Mucosa of descending colon (tissue), 3 donors: ENCODE measurements at regions not wholly inside any gene's neighbourhood (a gene's known extent, or its start where the extent isn't known, plus 50 kb on each side); places are given as distances from the start of the nearest gene placed in this dataset.

Source experiments
- ATAC-seq: fragments of 200-7000 bp; cut with Tn5 transposase; one replicate; pipeline ENCODE4 v1.9.1; 2020; ENCODE audit warnings: mild to moderate bottlenecking, moderate library complexity
- DNase-seq, 3 donors: peaks; one replicate each; pipeline ENCODE4 v3.0.0-alpha.2; 2020
- H3K36me3 ChIP-seq: fragments of 200-600 bp; one replicate; pipeline ENCODE4 v1.8.0; 2021; ENCODE audit warnings: low read depth, mild to moderate bottlenecking
- H3K4me1 ChIP-seq: fragments of 200-600 bp; one replicate; pipeline ENCODE4 v1.8.0; 2021; ENCODE audit warnings: low read depth, mild to moderate bottlenecking
- H3K4me3 ChIP-seq: fragments of 200-600 bp; one replicate; pipeline ENCODE4 v1.8.0; 2021; ENCODE audit warnings: mild to moderate bottlenecking
- H3K9me3 ChIP-seq: fragments of 200-600 bp; one replicate; pipeline ENCODE4 v1.8.0; 2021; ENCODE audit warnings: mild to moderate bottlenecking
- intact Hi-C, 2 donors: fragments of 100-400 bp; cut with DNase I in 1 of 2; cut with micrococcal nuclease in 1 of 2; formaldehyde crosslinking; loops; one replicate each; pipeline versions ENCODE4 v1.11.0 to v1.11.1; 2022; cut with DNase I, micrococcal nuclease
- TF ChIP-seq, protein P1 (sequence below): fragments of 200-600 bp; IDR thresholded peaks from one replicate; pipeline ENCODE4 v1.8.0; 2022; ENCODE audit warnings: antibody characterized with exemption, mild to moderate bottlenecking
- donor health status: DM: no; HTN: no; CAD: no; lungs with moderate emphysema.
- donor health status: DM: no; HTN: no; CAD: no.
- donor health status: DM: no; HTN: yes; CAD: no.

DNA sequence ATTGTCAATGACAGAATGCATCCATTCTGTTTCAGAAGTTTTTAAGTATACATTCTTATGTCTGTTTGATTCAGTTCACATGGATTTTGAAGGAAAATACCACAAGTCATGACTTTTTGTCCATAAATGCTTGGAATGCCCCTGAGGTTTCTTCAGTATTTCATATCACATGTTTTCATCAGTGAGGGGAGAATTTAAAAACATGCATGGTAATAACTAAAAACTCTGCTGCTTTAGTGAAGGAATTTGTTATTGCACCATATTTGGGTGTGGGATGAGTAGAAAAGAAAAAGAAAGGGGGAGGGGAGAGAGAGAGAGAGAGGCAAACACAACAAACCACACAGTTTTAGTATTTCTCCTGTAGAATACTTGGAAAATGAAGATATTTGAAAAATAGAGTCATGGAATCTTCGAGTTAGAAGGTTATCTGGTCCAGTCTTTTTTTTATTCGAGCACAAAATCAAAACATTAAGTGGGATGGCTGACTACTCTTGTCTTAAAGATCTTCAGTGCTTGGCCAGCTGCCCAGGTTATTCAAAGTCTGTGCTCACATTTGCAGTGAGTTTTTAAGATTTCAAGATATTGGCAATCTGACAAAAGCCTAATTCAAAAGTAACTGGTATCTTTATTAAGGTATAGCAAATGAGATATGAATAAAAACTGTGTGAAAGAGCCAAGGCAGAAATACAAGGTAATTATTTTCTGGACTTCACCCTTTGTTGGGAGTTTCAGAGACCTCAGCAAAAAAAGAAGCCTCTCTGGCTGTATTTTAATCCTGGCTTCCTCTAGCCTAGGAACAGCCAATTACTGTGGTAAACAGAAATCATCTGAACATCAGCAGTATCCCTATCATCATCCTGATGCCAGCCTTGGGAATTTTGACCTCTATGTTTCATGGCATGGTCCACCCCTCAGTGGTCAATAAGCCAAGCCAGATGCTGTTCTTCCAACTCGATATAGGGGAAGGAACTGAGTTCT, 687.9 kb upstream of the CITED2 start:
- ATAC-seq (no peak), DNase-seq (peak in 1 of 3 donors; percentile 29)
- intact Hi-C loops, result no loop called here
- Histone ChIP-seq H3K9me3 (no peaks in the 10 kb centered on the region), H3K4me3 (no peak overlapping the region), H3K36me3 (no peaks in the 10 kb centered on the region), H3K4me1 (peaks cover 5% of the 10 kb centered on the region)
- TF ChIP-seq, protein P1, sequence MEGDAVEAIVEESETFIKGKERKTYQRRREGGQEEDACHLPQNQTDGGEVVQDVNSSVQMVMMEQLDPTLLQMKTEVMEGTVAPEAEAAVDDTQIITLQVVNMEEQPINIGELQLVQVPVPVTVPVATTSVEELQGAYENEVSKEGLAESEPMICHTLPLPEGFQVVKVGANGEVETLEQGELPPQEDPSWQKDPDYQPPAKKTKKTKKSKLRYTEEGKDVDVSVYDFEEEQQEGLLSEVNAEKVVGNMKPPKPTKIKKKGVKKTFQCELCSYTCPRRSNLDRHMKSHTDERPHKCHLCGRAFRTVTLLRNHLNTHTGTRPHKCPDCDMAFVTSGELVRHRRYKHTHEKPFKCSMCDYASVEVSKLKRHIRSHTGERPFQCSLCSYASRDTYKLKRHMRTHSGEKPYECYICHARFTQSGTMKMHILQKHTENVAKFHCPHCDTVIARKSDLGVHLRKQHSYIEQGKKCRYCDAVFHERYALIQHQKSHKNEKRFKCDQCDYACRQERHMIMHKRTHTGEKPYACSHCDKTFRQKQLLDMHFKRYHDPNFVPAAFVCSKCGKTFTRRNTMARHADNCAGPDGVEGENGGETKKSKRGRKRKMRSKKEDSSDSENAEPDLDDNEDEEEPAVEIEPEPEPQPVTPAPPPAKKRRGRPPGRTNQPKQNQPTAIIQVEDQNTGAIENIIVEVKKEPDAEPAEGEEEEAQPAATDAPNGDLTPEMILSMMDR, result no peak

DNA sequence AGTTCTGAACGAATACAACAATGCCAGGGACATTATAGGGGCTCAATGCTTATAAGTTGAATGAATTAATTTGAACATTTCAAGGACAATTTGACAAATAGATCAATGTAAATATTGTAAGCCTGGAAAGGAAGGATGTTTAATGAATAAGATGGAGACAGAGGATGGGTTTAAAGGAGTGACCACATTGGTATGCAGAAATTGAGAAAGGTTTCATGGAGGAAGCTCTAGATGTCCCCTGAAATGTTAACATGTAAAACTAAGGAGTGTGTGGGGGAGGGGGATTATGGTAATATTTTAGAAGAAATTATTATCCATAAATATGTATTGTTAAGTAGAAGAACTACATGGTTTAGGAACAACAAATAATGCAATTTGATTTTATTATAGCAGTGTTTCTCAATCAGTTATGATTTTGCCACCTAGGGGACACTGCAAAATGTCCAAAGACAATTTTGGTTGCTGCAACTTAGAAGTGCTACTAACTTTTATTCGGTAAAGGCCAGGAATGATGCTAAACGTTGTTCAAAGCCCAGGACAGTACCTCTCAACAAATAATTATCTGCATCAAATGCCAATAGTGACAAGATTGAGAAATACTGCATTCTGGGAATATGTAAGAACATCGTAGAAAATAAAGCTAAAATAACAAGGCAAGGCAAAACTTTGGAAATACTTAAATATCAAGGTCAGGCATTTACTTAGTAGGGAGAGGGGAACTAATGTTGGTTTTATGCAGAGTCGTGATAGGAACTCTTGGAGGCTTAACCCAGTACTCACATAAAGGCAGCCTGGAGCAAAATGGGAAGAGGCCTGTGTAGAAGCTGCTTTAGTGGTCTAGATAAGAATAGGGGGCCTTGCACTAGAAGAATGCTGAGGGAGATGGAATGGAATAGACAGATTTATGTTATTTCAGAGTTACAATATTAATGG, 686.9 kb upstream of the CITED2 start:
- no peaks in the 10 kb centered on the region for H3K9me3 ChIP-seq
- no peak for ATAC-seq
- no peak for DNase-seq
- H3K4me1 ChIP-seq, result peaks cover 5% of the 10 kb centered on the region
- H3K36me3 ChIP-seq, result no peaks in the 10 kb centered on the region
- no peak overlapping the region for H3K4me3 ChIP-seq
- intact Hi-C loops, result no loop called here
- TF ChIP-seq, protein P1, result no peak

DNA sequence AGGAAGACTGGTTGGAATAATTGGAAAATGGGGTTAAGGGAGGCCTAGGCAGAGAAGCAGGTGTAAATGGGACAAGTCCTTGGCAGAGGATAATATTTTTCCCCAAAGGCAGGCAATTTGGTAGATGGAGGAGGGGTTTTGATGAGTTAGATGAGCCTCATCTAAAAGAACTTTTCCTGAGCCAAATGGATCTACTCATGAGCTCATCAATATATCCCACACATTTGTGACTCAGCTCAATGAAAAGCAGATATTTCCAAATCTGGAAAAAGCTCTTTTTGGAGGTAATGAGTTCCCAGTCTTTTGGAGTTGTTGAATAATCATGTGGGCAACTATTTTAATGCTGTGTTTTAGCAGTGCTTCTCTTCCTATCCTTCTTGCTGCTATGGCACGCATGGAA, 685.5 kb upstream of the CITED2 start:
- Histone ChIP-seq H3K4me3 (no peak overlapping the region), H3K4me1 (peaks cover 5% of the 10 kb centered on the region), H3K36me3 (no peaks in the 10 kb centered on the region), H3K9me3 (no peaks in the 10 kb centered on the region)
- TF ChIP-seq, protein P1, result no peak
- ATAC-seq (no peak), DNase-seq (no peak)
- intact Hi-C loops, result no loop called here

DNA sequence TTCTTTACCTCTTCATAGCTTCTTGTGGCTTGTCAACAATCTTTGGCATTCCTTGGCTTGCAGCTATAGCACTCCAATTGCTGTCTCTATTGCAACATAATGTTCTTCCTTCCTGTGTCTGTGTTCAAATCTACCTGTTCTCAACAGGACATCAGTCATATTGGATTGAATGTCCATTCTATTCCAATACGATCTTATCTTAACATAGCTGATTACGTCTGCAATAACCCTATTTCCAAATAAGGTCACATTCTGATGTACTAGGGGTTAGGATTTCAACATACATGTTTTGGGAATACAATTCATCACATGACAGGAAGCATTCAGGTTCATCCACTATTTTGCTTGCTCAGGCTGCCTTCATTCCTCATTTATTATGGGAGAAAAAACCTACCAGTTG, 684.4 kb upstream of the CITED2 start:
- intact Hi-C loops, result no loop called here
- Histone ChIP-seq H3K4me1 (peaks cover 5% of the 10 kb centered on the region), H3K4me3 (no peak overlapping the region), H3K9me3 (no peaks in the 10 kb centered on the region), H3K36me3 (no peaks in the 10 kb centered on the region)
- ATAC-seq (no peak), DNase-seq (no peak)
- TF ChIP-seq, protein P1, result no peak

DNA sequence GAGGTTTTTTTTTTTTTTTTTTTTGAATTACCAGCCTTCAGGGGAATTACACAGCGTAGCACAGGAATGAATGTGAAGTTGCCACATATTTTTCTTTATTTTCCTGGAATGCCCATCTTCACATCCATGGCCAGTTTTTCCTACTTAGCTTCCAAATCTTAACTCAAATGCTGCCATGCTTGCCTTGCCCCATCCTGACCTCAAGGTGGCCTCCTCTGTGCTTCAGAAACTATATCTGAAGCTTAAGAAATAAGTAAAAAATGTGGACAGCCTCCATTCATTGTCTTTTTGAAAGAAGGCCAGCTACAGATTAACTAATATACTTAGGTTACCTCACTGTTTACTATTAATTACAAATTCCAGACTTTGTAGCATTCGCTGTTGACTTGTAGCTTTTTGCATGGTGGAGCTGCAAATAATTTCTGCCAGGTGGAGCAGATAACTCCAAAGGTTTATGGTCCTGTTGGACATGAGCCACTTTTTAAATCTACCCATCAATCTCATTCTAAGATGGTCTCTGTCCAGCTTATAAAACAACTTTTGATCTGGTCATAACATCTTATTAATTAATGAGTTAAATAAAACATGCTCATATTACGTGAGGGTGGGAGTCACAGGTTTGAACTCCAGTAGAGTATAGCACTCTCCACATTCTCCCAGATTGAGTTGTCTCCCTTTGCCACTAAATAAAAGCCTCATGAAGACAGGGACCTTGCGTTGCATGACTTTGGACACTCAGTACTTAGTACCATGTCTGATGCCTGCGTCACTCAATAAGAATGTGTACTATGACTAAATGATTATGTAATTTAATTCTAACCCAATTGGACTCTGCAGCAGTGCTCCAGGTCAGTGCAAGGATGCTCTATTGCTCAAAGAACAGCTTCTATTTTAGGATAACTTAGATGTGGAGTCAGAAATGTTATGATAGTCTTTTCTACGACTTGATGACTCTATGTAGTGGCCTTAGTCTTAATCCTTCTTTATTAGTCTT, 678.6 kb upstream of the CITED2 start:
- peak in 1 of 3 donors; percentile 23 for DNase-seq
- ATAC-seq, result no peak
- Histone ChIP-seq H3K4me3 (no peak overlapping the region), H3K9me3 (no peaks in the 10 kb centered on the region), H3K4me1 (no peaks in the 10 kb centered on the region), H3K36me3 (no peaks in the 10 kb centered on the region)
- TF ChIP-seq, protein P1, result no peak
- intact Hi-C loops, result no loop called here
